SIG-M5 treated with dmso at 0.1 percent for 504 hours (cell line): ENCODE measurements at regions not wholly inside any gene's neighbourhood (a gene's known extent, or its start where the extent isn't known, plus 50 kb on each side); places are given as distances from the start of the nearest gene placed in this dataset.

ENCODE experiments used
- DNase-seq: peaks from one replicate; lab custom pipeline; 2025; ENCODE audit not compliant: unreplicated experiment; lab: John Stamatoyannopoulos, UW

- peak; percentile 9 for DNase-seq
Measured at GRCh38 chr2:3001615-3002560, 375.7 kb downstream of the EIPR1 start.

GRCh38 chr2:3000968-3001367 lies 376.6 kb downstream of the EIPR1 start:
- DNase-seq = no peak

- DNase-seq = no peak
Measured at GRCh38 chr2:3000125-3000524, 377.5 kb downstream of the EIPR1 start.

- no peak for DNase-seq
Measured at GRCh38 chr2:2998971-2999370, 378.6 kb downstream of the EIPR1 start.

- no peak for DNase-seq
Measured at GRCh38 chr2:2993172-2993692, 384.4 kb downstream of the EIPR1 start.

GRCh38 chr2:2992634-2993033 lies 385.0 kb downstream of the EIPR1 start:
- DNase-seq = no peak

GRCh38 chr2:2985020-2985419 lies 392.6 kb downstream of the EIPR1 start:
- no peak for DNase-seq

- DNase-seq = no peak
Measured at GRCh38 chr2:2981000-2981399, 396.6 kb downstream of the EIPR1 start.

- DNase-seq = no peak
Measured at GRCh38 chr2:2974982-2975381, 402.6 kb downstream of the EIPR1 start.

GRCh38 chr2:2960441-2961133 lies 417.0 kb downstream of the EIPR1 start:
- no peak for DNase-seq

- DNase-seq = no peak
Measured at GRCh38 chr2:2950403-2950952, 427.1 kb downstream of the EIPR1 start.

- no peak for DNase-seq
Measured at GRCh38 chr2:2947406-2947805, 430.2 kb downstream of the EIPR1 start.

GRCh38 chr2:2942906-2943305 lies 434.7 kb downstream of the EIPR1 start:
- DNase-seq = no peak

- no peak for DNase-seq
Measured at GRCh38 chr2:2942225-2942624, 435.4 kb downstream of the EIPR1 start.

- no peak for DNase-seq
Measured at GRCh38 chr2:2941205-2941604, 436.4 kb downstream of the EIPR1 start.

- no peak for DNase-seq
Measured at GRCh38 chr2:2940702-2941101, 436.9 kb downstream of the EIPR1 start.

GRCh38 chr2:2940061-2940460 lies 437.6 kb downstream of the EIPR1 start:
- no peak for DNase-seq

GRCh38 chr2:2939078-2939795 lies 438.4 kb downstream of the EIPR1 start:
- no peak for DNase-seq

- no peak for DNase-seq
Measured at GRCh38 chr2:2938481-2938880, 439.1 kb downstream of the EIPR1 start.

- no peak for DNase-seq
Measured at GRCh38 chr2:2935445-2936149, 442.0 kb downstream of the EIPR1 start.
